ENCODE measurements at regions not wholly inside any gene's neighbourhood (a gene's known extent, or its start where the extent isn't known, plus 50 kb on each side); places are given as distances from the start of the nearest gene placed in this dataset.

DNA sequence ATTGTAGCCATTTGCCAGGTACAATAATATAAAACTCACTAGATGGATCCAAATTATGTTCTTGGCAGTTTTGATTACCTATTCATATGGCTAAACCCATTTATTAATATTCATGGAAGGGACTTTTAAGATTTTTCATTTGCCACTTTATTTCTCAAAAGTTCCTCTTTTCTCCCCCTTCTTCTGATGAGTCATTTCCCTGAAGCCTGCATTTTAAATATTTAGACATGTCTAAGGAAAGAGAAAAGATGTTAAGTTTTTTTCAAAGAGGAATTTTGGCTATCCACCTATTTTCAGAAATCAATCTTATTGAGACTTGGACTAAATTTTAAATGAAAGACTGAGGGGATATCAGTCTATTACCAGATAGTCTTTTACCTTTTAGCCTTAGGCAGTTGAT lies 1189.4 kb downstream of the EFNA5 start:
- H3K9me2 ChIP-seq (ENCODE audit: insufficient read depth): peaks cover 3% of the 10 kb centered on the region; the same call in 1 of the 2 replicates
- H3K79me2 ChIP-seq (ENCODE audit: insufficient read depth, low read length): no peaks in the 10 kb centered on the region
- RAD21 ChIA-PET (ENCODE audit: low non-redundant PET in 1 of 2, low total read pairs in 2 of 2, uncharacterized antibody in 2 of 2, unreplicated experiment in 2 of 2): no interaction called here
- H3K9ac ChIP-seq (ENCODE audit: low read length): no peak overlapping the region
- CTCF ChIA-PET: no interaction called here
- no peak overlapping the region for H3K27ac ChIP-seq (ENCODE audit: low read depth, low read length)
- no peak overlapping the region for H3K4me2 ChIP-seq (ENCODE audit: low read length)
- no peak overlapping the region for H3K4me3 ChIP-seq (replicated peaks in 1 of 2; ENCODE audit: low read depth in 1 of 2, low read length in 2 of 2)
- TF ChIP-seq ZNF274 (IDR thresholded peaks at IDR 0.05; ENCODE audit: low read depth, low read length) (no peak), EZH2 (IDR thresholded peaks at IDR 0.05) (no peak), EZH2phosphoT487 (IDR thresholded peaks at IDR 0.05; ENCODE audit: borderline replicate concordance) (no peak), RAD21 (IDR thresholded peaks at IDR 0.05; ENCODE audit: low read depth) (no peak), JUND (IDR thresholded peaks at IDR 0.05) (no peak), ELF1 (IDR thresholded peaks at IDR 0.05; ENCODE audit: borderline replicate concordance, low read depth) (no peak), SIN3A (IDR thresholded peaks at IDR 0.05; ENCODE audit: low read depth) (no peak), ZFX (IDR thresholded peaks at IDR 0.05) (no peak), POLR2AphosphoS5 (IDR thresholded peaks at IDR 0.05; ENCODE audit: low read depth, low read length) (no peak), SRF (IDR thresholded peaks at IDR 0.05; ENCODE audit: low read depth) (no peak), EGR1 (IDR thresholded peaks at IDR 0.05; ENCODE audit: low read depth) (no peak), CEBPB (IDR thresholded peaks at IDR 0.05; ENCODE audit: low read depth) (no peak), SP1 (IDR thresholded peaks at IDR 0.05; ENCODE audit: low read depth) (no peak), CBX3 (IDR thresholded peaks at IDR 0.05; ENCODE audit: low read depth) (no peak), YY1 (IDR thresholded peaks at IDR 0.05; ENCODE audit: extremely low read depth, insufficient replicate concordance, low read depth, low read length) (no peak)
- TF ChIP-seq, protein P1, sequence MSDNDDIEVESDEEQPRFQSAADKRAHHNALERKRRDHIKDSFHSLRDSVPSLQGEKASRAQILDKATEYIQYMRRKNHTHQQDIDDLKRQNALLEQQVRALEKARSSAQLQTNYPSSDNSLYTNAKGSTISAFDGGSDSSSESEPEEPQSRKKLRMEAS (IDR thresholded peaks at IDR 0.05): no peak
- TF ChIP-seq, protein P2, sequence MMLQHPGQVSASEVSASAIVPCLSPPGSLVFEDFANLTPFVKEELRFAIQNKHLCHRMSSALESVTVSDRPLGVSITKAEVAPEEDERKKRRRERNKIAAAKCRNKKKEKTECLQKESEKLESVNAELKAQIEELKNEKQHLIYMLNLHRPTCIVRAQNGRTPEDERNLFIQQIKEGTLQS (IDR thresholded peaks at IDR 0.05): no peak
- TF ChIP-seq, protein P3, sequence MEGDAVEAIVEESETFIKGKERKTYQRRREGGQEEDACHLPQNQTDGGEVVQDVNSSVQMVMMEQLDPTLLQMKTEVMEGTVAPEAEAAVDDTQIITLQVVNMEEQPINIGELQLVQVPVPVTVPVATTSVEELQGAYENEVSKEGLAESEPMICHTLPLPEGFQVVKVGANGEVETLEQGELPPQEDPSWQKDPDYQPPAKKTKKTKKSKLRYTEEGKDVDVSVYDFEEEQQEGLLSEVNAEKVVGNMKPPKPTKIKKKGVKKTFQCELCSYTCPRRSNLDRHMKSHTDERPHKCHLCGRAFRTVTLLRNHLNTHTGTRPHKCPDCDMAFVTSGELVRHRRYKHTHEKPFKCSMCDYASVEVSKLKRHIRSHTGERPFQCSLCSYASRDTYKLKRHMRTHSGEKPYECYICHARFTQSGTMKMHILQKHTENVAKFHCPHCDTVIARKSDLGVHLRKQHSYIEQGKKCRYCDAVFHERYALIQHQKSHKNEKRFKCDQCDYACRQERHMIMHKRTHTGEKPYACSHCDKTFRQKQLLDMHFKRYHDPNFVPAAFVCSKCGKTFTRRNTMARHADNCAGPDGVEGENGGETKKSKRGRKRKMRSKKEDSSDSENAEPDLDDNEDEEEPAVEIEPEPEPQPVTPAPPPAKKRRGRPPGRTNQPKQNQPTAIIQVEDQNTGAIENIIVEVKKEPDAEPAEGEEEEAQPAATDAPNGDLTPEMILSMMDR (IDR thresholded peaks at IDR 0.05 in 2 of 3, conservative IDR thresholded peaks at IDR 0.05 in 1 of 3; ENCODE audit: borderline replicate concordance in 1 of 3, insufficient read depth in 1 of 3, low read depth in 2 of 3, low read length in 2 of 3): no peak
- H3K9me3 ChIP-seq (ENCODE audit: control insufficient read depth in 1 of 2, insufficient read depth in 1 of 2, low read depth in 1 of 2, low read length in 2 of 2): no peaks in the 10 kb centered on the region
- no peaks in the 10 kb centered on the region for H4K20me1 ChIP-seq (ENCODE audit: insufficient read depth)
- DNase-seq (ENCODE audit: low read depth, low spot score) (no peak), ATAC-seq (no peak)
- no peaks in the 10 kb centered on the region for H3K27me3 ChIP-seq (ENCODE audit: insufficient read depth, low read length)
- intact Hi-C loops (cut with micrococcal nuclease): no loop called here
- POLR2A ChIA-PET: no interaction called here
- H3K36me3 ChIP-seq (ENCODE audit: control insufficient read depth in 1 of 2, insufficient read depth in 2 of 2, low read length in 2 of 2): no peaks in the 10 kb centered on the region
- BruUV-seq (replicated peaks): no TSS peak
- H2AFZ ChIP-seq (ENCODE audit: low read depth, low read length, poor library complexity, severe bottlenecking): no peak overlapping the region
- no peaks in the 10 kb centered on the region for H3K4me1 ChIP-seq (ENCODE audit: control insufficient read depth in 1 of 2, insufficient read depth in 2 of 2, low read length in 2 of 2)

Data from HCT116 (cell line).